Skeletal muscle satellite cell (primary cell): ENCODE measurements at regions not wholly inside any gene's neighbourhood (a gene's known extent, or its start where the extent isn't known, plus 50 kb on each side); places are given as distances from the start of the nearest gene placed in this dataset.

Experiments
- H3K27me3 ChIP-seq: 2 replicates; pipeline ENCODE4 v1.7.0; 2013; ENCODE audit warnings: low read length; ENCODE audit not compliant: control insufficient read depth, insufficient read depth
- H3K36me3 ChIP-seq: 2 replicates; pipeline ENCODE4 v1.7.0; 2013; ENCODE audit warnings: mild to moderate bottlenecking, control low read depth, low read length; ENCODE audit not compliant: insufficient read depth
- H3K4me1 ChIP-seq: 2 replicates; pipeline ENCODE4 v1.7.0; 2013; ENCODE audit warnings: low read length; ENCODE audit not compliant: control insufficient read depth, insufficient read depth
- H3K4me2 ChIP-seq: 2 replicates; pipeline ENCODE4 v1.7.0; 2013; ENCODE audit warnings: mild to moderate bottlenecking, low read length
- H3K4me3 ChIP-seq: 2 replicates; pipeline ENCODE4 v1.7.0; 2013; ENCODE audit warnings: low read length
- H3K9ac ChIP-seq: 2 replicates; pipeline ENCODE4 v1.7.0; 2013; ENCODE audit warnings: mild to moderate bottlenecking, low read depth, low read length, moderate library complexity
- H3K9me3 ChIP-seq: replicated peaks from 2 replicates; pipeline ENCODE4 v1.7.0; 2013; ENCODE audit warnings: mild to moderate bottlenecking, control low read depth, low read length

GRCh38 chr22:48147404-48147803 lies 1385.0 kb downstream of the TBC1D22A start:
- Histone ChIP-seq H3K9ac (no peak overlapping the region), H3K4me1 (no peaks in the 10 kb centered on the region), H3K36me3 (no peaks in the 10 kb centered on the region), H3K4me2 (no peak overlapping the region), H3K4me3 (no peak overlapping the region), H3K27me3 (no peaks in the 10 kb centered on the region), H3K9me3 (peaks cover 37% of the 10 kb centered on the region)

DNA sequence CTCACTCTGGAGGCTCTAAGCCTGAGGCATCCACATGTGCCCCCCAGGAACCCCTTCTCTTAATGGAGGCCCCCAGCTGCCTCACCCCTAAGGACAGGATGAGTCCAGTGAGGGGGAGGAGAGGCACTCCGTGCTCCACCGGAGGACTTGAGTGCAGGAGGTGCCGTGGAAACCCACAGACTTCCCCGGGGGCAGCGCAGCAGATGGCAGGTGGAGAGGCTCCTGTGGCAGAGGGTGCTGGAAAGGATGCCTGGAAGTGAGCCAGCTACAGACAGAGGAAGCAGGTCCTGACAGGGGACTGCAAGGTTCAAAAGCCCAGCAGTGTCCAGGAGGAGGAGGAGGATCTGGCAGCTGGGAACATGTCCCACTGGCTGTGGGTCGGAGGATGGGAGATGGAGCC lies 1384.0 kb downstream of the TBC1D22A start:
- Histone ChIP-seq H3K4me3 (no peak overlapping the region), H3K27me3 (no peaks in the 10 kb centered on the region), H3K9me3 (peaks cover 45% of the 10 kb centered on the region), H3K4me1 (no peaks in the 10 kb centered on the region), H3K4me2 (no peak overlapping the region), H3K9ac (no peak overlapping the region), H3K36me3 (no peaks in the 10 kb centered on the region)

DNA sequence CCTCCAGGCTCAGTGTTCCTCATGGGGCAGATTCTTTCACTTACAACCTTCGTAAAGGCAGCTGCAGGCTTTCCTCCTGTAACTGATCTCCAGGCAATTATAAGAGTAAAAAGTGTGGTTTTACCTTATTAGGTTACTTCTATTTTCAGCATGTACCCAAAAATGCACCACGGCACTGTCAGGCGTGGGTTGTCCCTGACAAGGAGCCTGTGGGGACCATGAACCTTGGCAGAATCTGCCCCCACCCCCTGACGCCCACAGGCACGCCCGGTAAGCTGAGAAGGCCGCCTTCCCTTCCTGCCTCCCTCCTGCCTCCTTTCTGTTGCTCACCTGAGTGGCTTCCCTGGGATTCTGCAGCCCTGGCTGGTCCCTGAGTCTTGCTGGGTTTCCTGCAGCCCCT lies 1383.3 kb downstream of the TBC1D22A start:
- H3K9ac ChIP-seq = no peak overlapping the region
- H3K4me3 ChIP-seq = no peak overlapping the region
- no peaks in the 10 kb centered on the region for H3K36me3 ChIP-seq
- H3K9me3 ChIP-seq = peaks cover 48% of the 10 kb centered on the region
- H3K4me1 ChIP-seq = no peaks in the 10 kb centered on the region
- no peak overlapping the region for H3K4me2 ChIP-seq
- H3K27me3 ChIP-seq = no peaks in the 10 kb centered on the region

DNA sequence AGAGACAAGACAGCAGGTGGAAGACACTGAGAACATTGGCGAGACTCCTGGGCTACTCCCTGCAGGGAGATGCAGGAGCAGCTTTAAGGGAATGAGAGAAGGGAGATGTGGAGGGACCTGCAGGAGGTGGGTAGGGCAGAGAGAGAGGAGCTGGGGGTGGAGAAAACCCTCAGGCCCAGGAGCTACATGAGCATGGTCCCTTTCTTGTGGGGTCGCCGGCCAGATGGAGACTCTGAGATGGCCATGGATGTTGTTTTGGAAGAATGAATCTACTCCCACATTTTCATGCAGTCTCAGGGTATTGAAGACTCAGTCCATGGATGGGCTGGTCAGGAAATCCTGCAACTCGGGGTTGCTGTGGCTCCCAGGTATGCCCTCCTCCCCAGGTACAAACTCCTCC lies 1381.9 kb downstream of the TBC1D22A start:
- no peak overlapping the region for H3K9ac ChIP-seq
- no peak overlapping the region for H3K4me2 ChIP-seq
- no peaks in the 10 kb centered on the region for H3K27me3 ChIP-seq
- H3K4me3 ChIP-seq = no peak overlapping the region
- no peaks in the 10 kb centered on the region for H3K4me1 ChIP-seq
- peaks cover 58% of the 10 kb centered on the region for H3K9me3 ChIP-seq
- H3K36me3 ChIP-seq = no peaks in the 10 kb centered on the region

- Histone ChIP-seq H3K4me1 (no peaks in the 10 kb centered on the region), H3K36me3 (no peaks in the 10 kb centered on the region), H3K27me3 (no peaks in the 10 kb centered on the region), H3K4me2 (no peak overlapping the region), H3K9me3 (peaks cover 58% of the 10 kb centered on the region), H3K9ac (no peak overlapping the region), H3K4me3 (no peak overlapping the region)
Measured at GRCh38 chr22:48143856-48144255, 1381.4 kb downstream of the TBC1D22A start.

GRCh38 chr22:48142388-48142787 lies 1379.9 kb downstream of the TBC1D22A start:
- no peaks in the 10 kb centered on the region for H3K27me3 ChIP-seq
- no peak overlapping the region for H3K9ac ChIP-seq
- no peak overlapping the region for H3K4me2 ChIP-seq
- peaks cover 58% of the 10 kb centered on the region for H3K9me3 ChIP-seq
- H3K4me1 ChIP-seq = no peaks in the 10 kb centered on the region
- H3K4me3 ChIP-seq = no peak overlapping the region
- H3K36me3 ChIP-seq = no peaks in the 10 kb centered on the region

- Histone ChIP-seq H3K4me1 (no peaks in the 10 kb centered on the region), H3K9ac (no peak overlapping the region), H3K4me2 (no peak overlapping the region), H3K4me3 (no peak overlapping the region), H3K9me3 (peaks cover 50% of the 10 kb centered on the region), H3K27me3 (no peaks in the 10 kb centered on the region), H3K36me3 (no peaks in the 10 kb centered on the region)
Measured at GRCh38 chr22:48141301-48141700, 1378.9 kb downstream of the TBC1D22A start.

GRCh38 chr22:48140261-48140813 lies 1377.9 kb downstream of the TBC1D22A start:
- Histone ChIP-seq H3K4me3 (no peak overlapping the region), H3K4me1 (no peaks in the 10 kb centered on the region), H3K27me3 (no peaks in the 10 kb centered on the region), H3K9me3 (peaks cover 49% of the 10 kb centered on the region), H3K36me3 (no peaks in the 10 kb centered on the region), H3K9ac (no peak overlapping the region), H3K4me2 (no peak overlapping the region)

GRCh38 chr22:48139776-48140175 lies 1377.3 kb downstream of the TBC1D22A start:
- peaks cover 45% of the 10 kb centered on the region for H3K9me3 ChIP-seq
- no peaks in the 10 kb centered on the region for H3K36me3 ChIP-seq
- H3K27me3 ChIP-seq = no peaks in the 10 kb centered on the region
- no peak overlapping the region for H3K4me3 ChIP-seq
- H3K4me1 ChIP-seq = no peaks in the 10 kb centered on the region
- H3K9ac ChIP-seq = no peak overlapping the region
- no peak overlapping the region for H3K4me2 ChIP-seq

- Histone ChIP-seq H3K4me2 (no peak overlapping the region), H3K4me1 (no peaks in the 10 kb centered on the region), H3K4me3 (no peak overlapping the region), H3K9me3 (peaks cover 35% of the 10 kb centered on the region), H3K36me3 (no peaks in the 10 kb centered on the region), H3K9ac (no peak overlapping the region), H3K27me3 (no peaks in the 10 kb centered on the region)
Measured at GRCh38 chr22:48138855-48139254, 1376.4 kb downstream of the TBC1D22A start.

DNA sequence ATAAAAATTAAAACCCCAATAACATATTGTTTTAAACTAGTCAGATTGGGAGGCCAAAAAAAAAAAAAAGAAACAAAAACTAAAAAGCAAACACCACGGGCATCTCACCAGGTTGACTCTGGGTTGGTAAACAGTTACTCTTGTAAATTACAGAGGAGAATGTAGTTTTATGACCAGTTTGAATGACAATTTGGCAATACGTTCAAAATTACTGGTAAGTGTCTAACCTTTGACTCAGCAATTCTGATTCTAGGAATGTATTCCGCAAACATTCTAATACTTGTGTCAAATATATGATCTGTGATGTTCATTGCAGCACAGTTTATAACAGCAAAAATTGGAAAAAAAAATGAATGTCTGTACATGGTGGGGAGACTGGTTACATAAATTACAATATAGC lies 1376.0 kb downstream of the TBC1D22A start:
- H3K4me2 ChIP-seq = no peak overlapping the region
- H3K9me3 ChIP-seq = peaks cover 31% of the 10 kb centered on the region
- H3K4me1 ChIP-seq = no peaks in the 10 kb centered on the region
- no peak overlapping the region for H3K9ac ChIP-seq
- no peaks in the 10 kb centered on the region for H3K36me3 ChIP-seq
- no peak overlapping the region for H3K4me3 ChIP-seq
- H3K27me3 ChIP-seq = no peaks in the 10 kb centered on the region

- Histone ChIP-seq H3K9ac (no peak overlapping the region), H3K4me2 (no peak overlapping the region), H3K4me1 (no peaks in the 10 kb centered on the region), H3K9me3 (peaks cover 24% of the 10 kb centered on the region), H3K36me3 (no peaks in the 10 kb centered on the region), H3K27me3 (no peaks in the 10 kb centered on the region), H3K4me3 (no peak overlapping the region)
Measured at GRCh38 chr22:48137640-48138039, 1375.2 kb downstream of the TBC1D22A start.
